ENCODE measurements at regions not wholly inside any gene's neighbourhood (a gene's known extent, or its start where the extent isn't known, plus 50 kb on each side); places are given as distances from the start of the nearest gene placed in this dataset.

GRCh38 chr9:81242866-81243265 lies 446.5 kb downstream of the TLE1 start:
- no peaks in the 10 kb centered on the region for H3K27me3 ChIP-seq (ENCODE audit: insufficient read depth, low read depth, severe bottlenecking)
- no peak overlapping the region for H3K27ac ChIP-seq
- no peaks in the 10 kb centered on the region for H3K36me3 ChIP-seq
- no peak overlapping the region for H3K4me3 ChIP-seq (ENCODE audit: low read depth, low read length)
- no peak for DNase-seq
- TF ChIP-seq CTCF (IDR thresholded peaks at IDR 0.05; ENCODE audit: low read depth, low read length), result no peak
- no peaks in the 10 kb centered on the region for H3K9me3 ChIP-seq (ENCODE audit: severe bottlenecking)

GRCh38 chr9:81239388-81239787 lies 450.0 kb downstream of the TLE1 start:
- H3K4me3 ChIP-seq (ENCODE audit: low read depth, low read length), result no peak overlapping the region
- no peak overlapping the region for H3K27ac ChIP-seq
- DNase-seq, result no peak
- no peaks in the 10 kb centered on the region for H3K27me3 ChIP-seq (ENCODE audit: insufficient read depth, low read depth, severe bottlenecking)
- TF ChIP-seq CTCF (IDR thresholded peaks at IDR 0.05; ENCODE audit: low read depth, low read length), result no peak
- H3K36me3 ChIP-seq, result no peaks in the 10 kb centered on the region
- H3K9me3 ChIP-seq (ENCODE audit: severe bottlenecking), result no peaks in the 10 kb centered on the region

GRCh38 chr9:81237565-81238231 lies 451.6 kb downstream of the TLE1 start:
- no peak overlapping the region for H3K4me3 ChIP-seq (ENCODE audit: low read depth, low read length)
- no peaks in the 10 kb centered on the region for H3K27me3 ChIP-seq (ENCODE audit: insufficient read depth, low read depth, severe bottlenecking)
- no peak for DNase-seq
- TF ChIP-seq CTCF (IDR thresholded peaks at IDR 0.05; ENCODE audit: low read depth, low read length), result no peak
- no peaks in the 10 kb centered on the region for H3K36me3 ChIP-seq
- no peaks in the 10 kb centered on the region for H3K9me3 ChIP-seq (ENCODE audit: severe bottlenecking)
- no peak overlapping the region for H3K27ac ChIP-seq

GRCh38 chr9:81234924-81235610 lies 454.3 kb downstream of the TLE1 start:
- no peaks in the 10 kb centered on the region for H3K36me3 ChIP-seq
- H3K4me3 ChIP-seq (ENCODE audit: low read depth, low read length), result no peak overlapping the region
- TF ChIP-seq CTCF (IDR thresholded peaks at IDR 0.05; ENCODE audit: low read depth, low read length), result no peak
- no peak overlapping the region for H3K27ac ChIP-seq
- no peaks in the 10 kb centered on the region for H3K27me3 ChIP-seq (ENCODE audit: insufficient read depth, low read depth, severe bottlenecking)
- no peak for DNase-seq
- no peaks in the 10 kb centered on the region for H3K9me3 ChIP-seq (ENCODE audit: severe bottlenecking)

GRCh38 chr9:81231011-81231410 lies 458.3 kb downstream of the TLE1 start:
- no peak for TF ChIP-seq CTCF (IDR thresholded peaks at IDR 0.05; ENCODE audit: low read depth, low read length)
- DNase-seq, result no peak
- H3K27me3 ChIP-seq (ENCODE audit: insufficient read depth, low read depth, severe bottlenecking), result no peaks in the 10 kb centered on the region
- H3K9me3 ChIP-seq (ENCODE audit: severe bottlenecking), result no peaks in the 10 kb centered on the region
- no peak overlapping the region for H3K27ac ChIP-seq
- no peaks in the 10 kb centered on the region for H3K36me3 ChIP-seq
- H3K4me3 ChIP-seq (ENCODE audit: low read depth, low read length), result no peak overlapping the region

All from WERI-Rb-1 (cell line).